ENCODE measurements at regions not wholly inside any gene's neighbourhood (a gene's known extent, or its start where the extent isn't known, plus 50 kb on each side); places are given as distances from the start of the nearest gene placed in this dataset.

DNA sequence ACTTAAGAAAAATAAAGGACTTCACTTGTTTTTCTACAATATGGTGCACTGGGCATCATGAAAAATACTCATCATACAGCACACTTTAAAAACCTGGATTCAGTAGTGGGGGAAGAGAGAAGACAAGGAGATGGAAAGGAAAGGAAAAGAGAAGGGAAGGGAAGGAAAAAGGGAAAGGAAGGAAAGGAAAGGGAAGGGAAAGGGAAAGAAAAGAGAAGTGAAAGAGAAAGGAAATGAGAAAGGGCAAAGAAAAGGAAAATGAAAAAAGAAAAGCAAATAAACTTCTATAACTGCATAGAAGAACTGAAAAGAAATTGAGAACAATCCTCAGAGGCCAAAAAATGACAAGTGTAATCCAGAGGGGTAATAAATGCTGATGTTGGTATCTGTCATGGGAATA, 388.1 kb upstream of the PKDCC start:
- TF ChIP-seq, protein P1, sequence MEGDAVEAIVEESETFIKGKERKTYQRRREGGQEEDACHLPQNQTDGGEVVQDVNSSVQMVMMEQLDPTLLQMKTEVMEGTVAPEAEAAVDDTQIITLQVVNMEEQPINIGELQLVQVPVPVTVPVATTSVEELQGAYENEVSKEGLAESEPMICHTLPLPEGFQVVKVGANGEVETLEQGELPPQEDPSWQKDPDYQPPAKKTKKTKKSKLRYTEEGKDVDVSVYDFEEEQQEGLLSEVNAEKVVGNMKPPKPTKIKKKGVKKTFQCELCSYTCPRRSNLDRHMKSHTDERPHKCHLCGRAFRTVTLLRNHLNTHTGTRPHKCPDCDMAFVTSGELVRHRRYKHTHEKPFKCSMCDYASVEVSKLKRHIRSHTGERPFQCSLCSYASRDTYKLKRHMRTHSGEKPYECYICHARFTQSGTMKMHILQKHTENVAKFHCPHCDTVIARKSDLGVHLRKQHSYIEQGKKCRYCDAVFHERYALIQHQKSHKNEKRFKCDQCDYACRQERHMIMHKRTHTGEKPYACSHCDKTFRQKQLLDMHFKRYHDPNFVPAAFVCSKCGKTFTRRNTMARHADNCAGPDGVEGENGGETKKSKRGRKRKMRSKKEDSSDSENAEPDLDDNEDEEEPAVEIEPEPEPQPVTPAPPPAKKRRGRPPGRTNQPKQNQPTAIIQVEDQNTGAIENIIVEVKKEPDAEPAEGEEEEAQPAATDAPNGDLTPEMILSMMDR (IDR thresholded peaks at IDR 0.05; ENCODE audit: poor library complexity, severe bottlenecking): no peak
- DNase-seq (ENCODE audit: low spot score) (no peak), ATAC-seq (ENCODE audit: low read depth) (no peak)
- Histone ChIP-seq H3K27ac (ENCODE audit: poor library complexity, severe bottlenecking) (no peak overlapping the region), H3K4me1 (ENCODE audit: insufficient read depth, poor library complexity, severe bottlenecking) (no peaks in the 10 kb centered on the region), H3K9me3 (ENCODE audit: severe bottlenecking) (no peaks in the 10 kb centered on the region), H3K36me3 (ENCODE audit: low read depth) (no peaks in the 10 kb centered on the region), H3K4me3 (ENCODE audit: severe bottlenecking) (no peak overlapping the region), H3K27me3 (ENCODE audit: insufficient read depth, poor library complexity, severe bottlenecking) (no peaks in the 10 kb centered on the region)

- no peaks in the 10 kb centered on the region for H3K27me3 ChIP-seq (ENCODE audit: insufficient read depth, poor library complexity, severe bottlenecking)
- no peak overlapping the region for H3K4me3 ChIP-seq (ENCODE audit: severe bottlenecking)
- H3K27ac ChIP-seq (ENCODE audit: poor library complexity, severe bottlenecking): no peak overlapping the region
- DNase-seq (ENCODE audit: low spot score): no peak
- no peaks in the 10 kb centered on the region for H3K36me3 ChIP-seq (ENCODE audit: low read depth)
- no peak for ATAC-seq (ENCODE audit: low read depth)
- H3K9me3 ChIP-seq (ENCODE audit: severe bottlenecking): no peaks in the 10 kb centered on the region
- H3K4me1 ChIP-seq (ENCODE audit: insufficient read depth, poor library complexity, severe bottlenecking): no peaks in the 10 kb centered on the region
- TF ChIP-seq, protein P1 (IDR thresholded peaks at IDR 0.05; ENCODE audit: poor library complexity, severe bottlenecking): no peak
These were observed 385.4 kb upstream of the PKDCC start for GRCh38 chr2:41662461-41662860.

DNA sequence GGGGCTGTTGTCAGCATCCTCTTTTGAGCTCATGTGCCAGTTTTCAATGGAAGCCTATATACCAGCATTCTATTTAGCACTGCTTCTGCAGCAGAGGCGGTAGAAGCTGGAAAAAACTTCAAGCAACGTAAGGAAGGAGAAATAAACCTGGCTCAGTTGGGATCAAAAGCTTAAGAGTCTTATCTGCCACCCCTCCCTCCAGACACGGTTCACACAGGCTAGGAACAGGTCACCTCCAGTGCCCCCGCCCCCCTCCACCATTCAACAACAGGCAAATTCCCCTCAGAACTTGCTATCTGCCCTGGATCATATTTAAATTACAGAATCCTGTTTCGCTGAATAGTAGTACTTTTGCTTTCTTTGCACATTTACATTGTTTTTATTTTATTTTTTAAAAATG, 384.8 kb upstream of the PKDCC start:
- Histone ChIP-seq H3K9me3 (ENCODE audit: severe bottlenecking) (no peaks in the 10 kb centered on the region), H3K27ac (ENCODE audit: poor library complexity, severe bottlenecking) (no peak overlapping the region), H3K4me1 (ENCODE audit: insufficient read depth, poor library complexity, severe bottlenecking) (no peaks in the 10 kb centered on the region), H3K36me3 (ENCODE audit: low read depth) (no peaks in the 10 kb centered on the region), H3K27me3 (ENCODE audit: insufficient read depth, poor library complexity, severe bottlenecking) (no peaks in the 10 kb centered on the region), H3K4me3 (ENCODE audit: severe bottlenecking) (no peak overlapping the region)
- TF ChIP-seq, protein P1 (IDR thresholded peaks at IDR 0.05; ENCODE audit: poor library complexity, severe bottlenecking): no peak
- DNase-seq (ENCODE audit: low spot score) (no peak), ATAC-seq (ENCODE audit: low read depth) (no peak)

GRCh38 chr2:41668529-41668928, 379.3 kb upstream of the PKDCC start:
- H3K27me3 ChIP-seq (ENCODE audit: insufficient read depth, poor library complexity, severe bottlenecking): peaks cover 7% of the 10 kb centered on the region
- no peaks in the 10 kb centered on the region for H3K36me3 ChIP-seq (ENCODE audit: low read depth)
- DNase-seq (ENCODE audit: low spot score): no peak
- no peaks in the 10 kb centered on the region for H3K9me3 ChIP-seq (ENCODE audit: severe bottlenecking)
- TF ChIP-seq, protein P1 (IDR thresholded peaks at IDR 0.05; ENCODE audit: poor library complexity, severe bottlenecking): no peak
- no peak overlapping the region for H3K27ac ChIP-seq (ENCODE audit: poor library complexity, severe bottlenecking)
- ATAC-seq (ENCODE audit: low read depth): no peak
- no peaks in the 10 kb centered on the region for H3K4me1 ChIP-seq (ENCODE audit: insufficient read depth, poor library complexity, severe bottlenecking)
- H3K4me3 ChIP-seq (ENCODE audit: severe bottlenecking): no peak overlapping the region

GRCh38 chr2:41678639-41679038, 369.2 kb upstream of the PKDCC start:
- Histone ChIP-seq H3K27me3 (ENCODE audit: insufficient read depth, poor library complexity, severe bottlenecking) (no peaks in the 10 kb centered on the region), H3K9me3 (ENCODE audit: severe bottlenecking) (no peaks in the 10 kb centered on the region), H3K4me3 (ENCODE audit: severe bottlenecking) (no peak overlapping the region), H3K27ac (ENCODE audit: poor library complexity, severe bottlenecking) (no peak overlapping the region), H3K4me1 (ENCODE audit: insufficient read depth, poor library complexity, severe bottlenecking) (no peaks in the 10 kb centered on the region), H3K36me3 (ENCODE audit: low read depth) (no peaks in the 10 kb centered on the region)
- TF ChIP-seq, protein P1 (IDR thresholded peaks at IDR 0.05; ENCODE audit: poor library complexity, severe bottlenecking): no peak
- ATAC-seq (ENCODE audit: low read depth) (no peak), DNase-seq (ENCODE audit: low spot score) (no peak)

All from RWPE2 (cell line).